CD14-positive monocyte (primary cell): ENCODE measurements at regions not wholly inside any gene's neighbourhood (a gene's known extent, or its start where the extent isn't known, plus 50 kb on each side); places are given as distances from the start of the nearest gene placed in this dataset.

Experiments
- DNase-seq, 3 donors: peaks; one replicate each; pipeline ENCODE4 v3.0.0-alpha.2; 2011 to 2022
- H2AFZ ChIP-seq: 2 replicates; pipeline ENCODE4 v1.6.0; 2012; ENCODE audit warnings: mild to moderate bottlenecking, low read depth, low read length, inconsistent platforms; ENCODE audit not compliant: insufficient read depth, poor library complexity, severe bottlenecking
- H3K27ac ChIP-seq, 2 donors: 1 replicate in 1 of 2; 2 replicates in 1 of 2; pipeline ENCODE4 v1.5.1; 2012 to 2013; ENCODE audit warnings: low read length in 2 of 2, control low read depth in 1 of 2, inconsistent platforms in 1 of 2, low read depth in 1 of 2, mild to moderate bottlenecking in 1 of 2
- H3K27me3 ChIP-seq, 2 donors: one replicate each; pipeline versions ENCODE4 v1.6.0 to v1.6.1; 2011 to 2013; ENCODE audit warnings: low read length in 2 of 2; ENCODE audit not compliant: control insufficient read depth in 2 of 2, insufficient read depth in 2 of 2
- H3K36me3 ChIP-seq, 2 donors: replicated peaks in 1 of 2; 1 replicate in 1 of 2; 2 replicates in 1 of 2; pipeline versions ENCODE4 v1.5.1 to v1.6.1; 2012 to 2013; ENCODE audit warnings: low read length in 2 of 2, control low read depth in 1 of 2, inconsistent platforms in 1 of 2, mild to moderate bottlenecking in 1 of 2; ENCODE audit not compliant: insufficient read depth in 2 of 2, control insufficient read depth in 1 of 2
- H3K4me1 ChIP-seq, 2 donors: 1 replicate in 1 of 2; 2 replicates in 1 of 2; pipeline versions ENCODE4 v1.5.1 to v1.6.1; 2012 to 2013; ENCODE audit warnings: low read length in 2 of 2, control low read depth in 1 of 2, inconsistent platforms in 1 of 2, mild to moderate bottlenecking in 1 of 2, moderate library complexity in 1 of 2; ENCODE audit not compliant: insufficient read depth in 2 of 2, control insufficient read depth in 1 of 2
- H3K4me2 ChIP-seq: replicated peaks from 2 replicates; pipeline ENCODE3; 2012; ENCODE audit warnings: low read length, moderate library complexity, mild to moderate bottlenecking; ENCODE audit not compliant: poor library complexity, severe bottlenecking; ENCODE audit errors: extremely low read depth
- H3K4me3 ChIP-seq, 3 experiments: fragments of 200-600 bp in 1 of 3; sonication (generic) in 1 of 3; replicated peaks in 1 of 3; 1 replicate in 2 of 3; 2 replicates in 1 of 3; pipeline ENCODE4 v1.5.1; 2011 to 2013; ENCODE audit warnings: low read length in 3 of 3, mild to moderate bottlenecking in 3 of 3, control low read depth in 2 of 3, low read depth in 2 of 3, inconsistent platforms in 1 of 3, moderate library complexity in 1 of 3
- H3K79me2 ChIP-seq: 2 replicates; pipeline ENCODE4 v1.6.0; 2012; ENCODE audit warnings: mild to moderate bottlenecking, control low read depth, inconsistent platforms, low read length, moderate library complexity; ENCODE audit not compliant: insufficient read depth
- H3K9ac ChIP-seq: 2 replicates; pipeline ENCODE4 v1.6.0; 2017; ENCODE audit warnings: low read length, mild to moderate bottlenecking; ENCODE audit not compliant: insufficient read depth, poor library complexity, severe bottlenecking
- H3K9me3 ChIP-seq, 2 donors: replicated peaks in 1 of 2; 1 replicate in 1 of 2; 2 replicates in 1 of 2; pipeline versions ENCODE4 v1.5.1 to v1.6.1; 2012 to 2013; ENCODE audit warnings: low read length in 2 of 2, control low read depth in 1 of 2; ENCODE audit not compliant: control insufficient read depth in 1 of 2, insufficient read depth in 1 of 2
- H4K20me1 ChIP-seq: 2 replicates; pipeline ENCODE4 v1.6.0; 2012; ENCODE audit warnings: mild to moderate bottlenecking, low read length, control low read depth, moderate library complexity; ENCODE audit not compliant: insufficient read depth
- H3K27ac Mint-ChIP-seq, 7 donors: one replicate each; pipeline ENCODE4 v1.8.0; 2020; ENCODE audit warnings: mild to moderate bottlenecking in 7 of 7, mixed read lengths in 7 of 7, moderate library complexity in 6 of 7, inconsistent platforms in 2 of 7
- H3K27me3 Mint-ChIP-seq, 3 donors: one replicate each; pipeline ENCODE4 v1.8.0; 2021 to 2022; ENCODE audit warnings: low read depth in 3 of 3, mild to moderate bottlenecking in 3 of 3, mixed read lengths in 3 of 3, moderate library complexity in 3 of 3, inconsistent platforms in 1 of 3
- H3K36me3 Mint-ChIP-seq, 2 donors: one replicate each; pipeline ENCODE4 v1.8.0; 2020; ENCODE audit warnings: mixed read lengths in 2 of 2, inconsistent platforms in 1 of 2, mild to moderate bottlenecking in 1 of 2
- H3K4me1 Mint-ChIP-seq: one replicate; pipeline ENCODE4 v1.8.0; 2020; ENCODE audit warnings: mild to moderate bottlenecking, mixed read lengths
- H3K4me3 Mint-ChIP-seq, 2 donors: one replicate each; pipeline ENCODE4 v1.8.0; 2020; ENCODE audit warnings: mild to moderate bottlenecking in 2 of 2, mixed read lengths in 2 of 2, moderate library complexity in 1 of 2
- H3K9me3 Mint-ChIP-seq, 7 donors: one replicate each; pipeline ENCODE4 v1.8.0; 2020 to 2022; ENCODE audit warnings: mixed read lengths in 7 of 7, mild to moderate bottlenecking in 6 of 7, moderate library complexity in 6 of 7, inconsistent platforms in 2 of 7
- CTCF ChIP-seq: fragments of 200-600 bp; IDR thresholded peaks from one replicate; pipeline ENCODE4 v1.8.0; 2022; ENCODE audit warnings: antibody characterized with exemption, mild to moderate bottlenecking
- WGBS: methylation state at CpG from one replicate; pipeline ENCODE4 v1.1.5; 2013; ENCODE audit warnings: missing lambda C conversion rate; ENCODE audit not compliant: insufficient coverage; 5-methylcytosine and 5-hydroxymethylcytosine counted together
- intact Hi-C, 2 donors: fragments of 100-400 bp; cut with micrococcal nuclease; formaldehyde crosslinking; loops; one replicate each; pipeline versions ENCODE4 v1.15.0 to v1.15.1; 2023

GRCh38 chr4:78673337-78673736 lies 102.8 kb upstream of the BMP2K start:
- Histone ChIP-seq H2AFZ (no peak overlapping the region), H3K27ac (no peak overlapping the region), H3K27me3 (no peaks in the 10 kb centered on the region), H3K79me2 (no peaks in the 10 kb centered on the region), H3K4me1 (peaks cover 25 to 28% of the 10 kb centered on the region in 2 donors), H3K4me3 (no peak overlapping the region), H4K20me1 (no peaks in the 10 kb centered on the region), H3K36me3 (no peaks in the 10 kb centered on the region), H3K9ac (no peak overlapping the region), H3K4me2 (no peak overlapping the region), H3K9me3 (no peaks in the 10 kb centered on the region)
- WGBS, result 100% methylated on average over 1 of the region's 2 CpGs
- no peak overlapping the region for H3K4me3 Mint-ChIP-seq
- peaks cover 0 to 5% (median 0%) of the 10 kb centered on the region in 7 donors for H3K9me3 Mint-ChIP-seq
- no peak overlapping the region for H3K27ac Mint-ChIP-seq
- no peak for TF ChIP-seq CTCF
- H3K4me1 Mint-ChIP-seq, result peaks cover 36% of the 10 kb centered on the region
- H3K36me3 Mint-ChIP-seq, result no peaks in the 10 kb centered on the region
- DNase-seq, result no peak
- no peaks in the 10 kb centered on the region for H3K27me3 Mint-ChIP-seq
- intact Hi-C loops, result no loop called here

GRCh38 chr4:78675325-78675724 lies 100.8 kb upstream of the BMP2K start:
- no peaks in the 10 kb centered on the region for H3K9me3 ChIP-seq
- no CpG with 5 or more reads among the region's 1 CpG for WGBS
- H3K27ac Mint-ChIP-seq, result no peak overlapping the region
- H3K9me3 Mint-ChIP-seq, result peaks cover 0 to 5% (median 0%) of the 10 kb centered on the region in 7 donors
- H3K36me3 ChIP-seq, result no peaks in the 10 kb centered on the region
- H4K20me1 ChIP-seq, result no peaks in the 10 kb centered on the region
- H3K79me2 ChIP-seq, result no peaks in the 10 kb centered on the region
- H3K9ac ChIP-seq, result no peak overlapping the region
- H3K36me3 Mint-ChIP-seq, result peaks cover 0 to 2% of the 10 kb centered on the region in 2 donors
- no peak overlapping the region for H3K27ac ChIP-seq
- no peak overlapping the region for H3K4me3 Mint-ChIP-seq
- H3K27me3 ChIP-seq, result no peaks in the 10 kb centered on the region
- H3K4me1 Mint-ChIP-seq, result peaks cover 27% of the 10 kb centered on the region
- intact Hi-C loops, result no loop called here
- no peak for TF ChIP-seq CTCF
- H3K4me1 ChIP-seq, result peaks cover 13 to 15% of the 10 kb centered on the region in 2 donors
- no peak for DNase-seq
- no peaks in the 10 kb centered on the region for H3K27me3 Mint-ChIP-seq
- no peak overlapping the region for H3K4me3 ChIP-seq
- H2AFZ ChIP-seq, result no peak overlapping the region
- no peak overlapping the region for H3K4me2 ChIP-seq
